ENCODE measurements at regions not wholly inside any gene's neighbourhood (a gene's known extent, or its start where the extent isn't known, plus 50 kb on each side); places are given as distances from the start of the nearest gene placed in this dataset.

DNA sequence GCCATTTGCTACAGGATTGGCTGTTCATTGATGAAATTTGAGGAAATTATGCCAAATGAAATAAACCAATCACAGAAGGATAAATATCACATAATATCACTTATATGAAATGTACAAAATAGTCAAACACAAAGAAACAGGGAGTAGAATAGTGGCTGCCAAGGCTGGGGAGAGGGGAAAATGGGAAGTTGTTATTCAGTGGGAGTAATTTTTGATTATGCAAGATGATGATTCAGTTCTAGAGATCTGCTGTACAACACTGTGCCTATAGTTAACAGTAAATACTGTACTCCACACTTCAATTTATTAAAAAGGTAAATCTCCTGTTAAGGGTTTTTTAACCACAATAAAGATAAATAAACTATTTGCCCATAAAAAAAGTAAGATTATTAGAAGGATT lies 101.1 kb downstream of the TMA16 start:
- no peak for TF ChIP-seq POLR2A (IDR thresholded peaks at IDR 0.05)
- TF ChIP-seq, protein P1, sequence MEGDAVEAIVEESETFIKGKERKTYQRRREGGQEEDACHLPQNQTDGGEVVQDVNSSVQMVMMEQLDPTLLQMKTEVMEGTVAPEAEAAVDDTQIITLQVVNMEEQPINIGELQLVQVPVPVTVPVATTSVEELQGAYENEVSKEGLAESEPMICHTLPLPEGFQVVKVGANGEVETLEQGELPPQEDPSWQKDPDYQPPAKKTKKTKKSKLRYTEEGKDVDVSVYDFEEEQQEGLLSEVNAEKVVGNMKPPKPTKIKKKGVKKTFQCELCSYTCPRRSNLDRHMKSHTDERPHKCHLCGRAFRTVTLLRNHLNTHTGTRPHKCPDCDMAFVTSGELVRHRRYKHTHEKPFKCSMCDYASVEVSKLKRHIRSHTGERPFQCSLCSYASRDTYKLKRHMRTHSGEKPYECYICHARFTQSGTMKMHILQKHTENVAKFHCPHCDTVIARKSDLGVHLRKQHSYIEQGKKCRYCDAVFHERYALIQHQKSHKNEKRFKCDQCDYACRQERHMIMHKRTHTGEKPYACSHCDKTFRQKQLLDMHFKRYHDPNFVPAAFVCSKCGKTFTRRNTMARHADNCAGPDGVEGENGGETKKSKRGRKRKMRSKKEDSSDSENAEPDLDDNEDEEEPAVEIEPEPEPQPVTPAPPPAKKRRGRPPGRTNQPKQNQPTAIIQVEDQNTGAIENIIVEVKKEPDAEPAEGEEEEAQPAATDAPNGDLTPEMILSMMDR (IDR thresholded peaks at IDR 0.05): no peak
